GM23338 (cell line): ENCODE measurements at regions not wholly inside any gene's neighbourhood (a gene's known extent, or its start where the extent isn't known, plus 50 kb on each side); places are given as distances from the start of the nearest gene placed in this dataset.

ENCODE experiments used
- CREB1 ChIP-seq: fragments of 250-450 bp; sonication (Bioruptor Pico); IDR thresholded peaks from 2 replicates; pipeline ENCODE4 v1.5.0; 2020; ENCODE audit warnings: low read depth, mild to moderate bottlenecking, moderate library complexity
- CTCF ChIP-seq, 2 experiments: fragments of 200-600 bp in 1 of 2; sonication (generic) in 1 of 2; conservative IDR thresholded peaks; 2 replicates each; pipeline versions ENCODE4 v1.5.1 to v1.6.1; 2016 to 2017; ENCODE audit warnings: antibody characterized with exemption in 2 of 2, low read depth in 2 of 2, mild to moderate bottlenecking in 2 of 2, moderate library complexity in 1 of 2
- ETS1 ChIP-seq: IDR thresholded peaks from 2 replicates; pipeline ENCODE4 v1.6.1; 2016; ENCODE audit warnings: antibody characterized with exemption
- EZH2 ChIP-seq: fragments of 200-600 bp; sonication (generic); IDR thresholded peaks from one replicate; pipeline ENCODE4 v1.8.0; 2017; ENCODE audit warnings: antibody characterized with exemption, mild to moderate bottlenecking, low read depth; ENCODE audit not compliant: unreplicated experiment
- EZH2phosphoT487 ChIP-seq: fragments of 200-600 bp; sonication (generic); IDR thresholded peaks from one replicate; pipeline ENCODE4 v1.8.1; 2018; ENCODE audit warnings: antibody characterized with exemption; ENCODE audit not compliant: unreplicated experiment
- JUNB ChIP-seq: IDR thresholded peaks from one replicate; pipeline ENCODE4 v1.6.1; 2016; ENCODE audit warnings: antibody characterized with exemption; ENCODE audit not compliant: unreplicated experiment
- NANOG ChIP-seq: IDR thresholded peaks from 2 replicates; pipeline ENCODE4 v1.6.1; 2016; ENCODE audit warnings: antibody characterized with exemption, borderline replicate concordance
- POLR2AphosphoS5 ChIP-seq: IDR thresholded peaks from 2 replicates; pipeline ENCODE4 v1.6.1; 2016; ENCODE audit warnings: antibody characterized with exemption, low read depth
- REST ChIP-seq: IDR thresholded peaks from one replicate; pipeline ENCODE4 v1.6.1; 2018; ENCODE audit warnings: antibody characterized with exemption; ENCODE audit not compliant: unreplicated experiment
- STAT1 ChIP-seq: IDR thresholded peaks from one replicate; pipeline ENCODE4 v1.6.1; 2016; ENCODE audit warnings: antibody characterized with exemption; ENCODE audit not compliant: unreplicated experiment
- ZNF114 ChIP-seq: fragments of 250-450 bp; sonication (Bioruptor Pico); IDR thresholded peaks from 2 replicates; pipeline ENCODE4 v1.5.0; 2020; ENCODE audit warnings: mild to moderate bottlenecking, moderate library complexity
- ZNF331 ChIP-seq: fragments of 250-450 bp; sonication (Bioruptor Pico); IDR thresholded peaks from 2 replicates; pipeline ENCODE4 v1.5.0; 2020; ENCODE audit warnings: low read depth, mild to moderate bottlenecking, moderate library complexity
- ZNF462 ChIP-seq: fragments of 250-450 bp; sonication (Bioruptor Pico); IDR thresholded peaks from 2 replicates; pipeline ENCODE4 v1.5.0; 2020; ENCODE audit warnings: mild to moderate bottlenecking, moderate library complexity

GRCh38 chr6:85703406-85703805, 60.7 kb upstream of the SYNCRIP start:
- TF ChIP-seq CTCF (conservative IDR thresholded peaks at IDR 0.05; ENCODE audit: low read depth in 2 of 2) (no peak), REST (no peak), EZH2 (no peak), EZH2phosphoT487 (no peak), POLR2AphosphoS5 (no peak), STAT1 (no peak), ZNF331 (CRISPR knock-in tag) (no peak), ZNF462 (CRISPR knock-in tag) (no peak), ETS1 (no peak), ZNF114 (no peak), CREB1 (CRISPR knock-in tag) (no peak), JUNB (no peak), NANOG (no peak)
